Trophoblast cell (in vitro differentiated cells and primary cell): ENCODE measurements at regions not wholly inside any gene's neighbourhood (a gene's known extent, or its start where the extent isn't known, plus 50 kb on each side); places are given as distances from the start of the nearest gene placed in this dataset.
A peak's percentile ranks its signal among the peaks of the same experiment; 100 is the strongest.
"Not testable (repeated sequence)": the region's sequence is repeated elsewhere in the genome, so short reads cannot be mapped to it uniquely, and the experiment has no call there.

Experiments
- DNase-seq, 2 donors: peaks; one replicate each; pipeline ENCODE4 v3.0.0-alpha.2; 2016
- H2AFZ ChIP-seq: 2 replicates; pipeline ENCODE4 v1.6.1; 2013; ENCODE audit warnings: low read length, moderate library complexity, mild to moderate bottlenecking; ENCODE audit not compliant: insufficient read depth, poor library complexity
- H2AK5ac ChIP-seq: 2 replicates; pipeline ENCODE4 v1.6.1; 2013; ENCODE audit warnings: mild to moderate bottlenecking, low read length
- H2BK120ac ChIP-seq: 2 replicates; pipeline ENCODE4 v1.6.1; 2013; ENCODE audit warnings: low read length, mild to moderate bottlenecking, moderate library complexity; ENCODE audit not compliant: insufficient read depth, poor library complexity
- H2BK12ac ChIP-seq: 2 replicates; pipeline ENCODE4 v1.6.1; 2013; ENCODE audit warnings: mild to moderate bottlenecking, low read length, moderate library complexity
- H2BK5ac ChIP-seq: 2 replicates; pipeline ENCODE4 v1.6.1; 2013; ENCODE audit warnings: low read length, low read depth, moderate library complexity, mild to moderate bottlenecking; ENCODE audit not compliant: poor library complexity
- H3K14ac ChIP-seq: 2 replicates; pipeline ENCODE4 v1.6.1; 2013; ENCODE audit warnings: mild to moderate bottlenecking, low read length
- H3K18ac ChIP-seq: 2 replicates; pipeline ENCODE4 v1.6.1; 2013; ENCODE audit warnings: mild to moderate bottlenecking, low read length
- H3K23ac ChIP-seq: 2 replicates; pipeline ENCODE4 v1.6.1; 2013; ENCODE audit warnings: low read length
- H3K27ac ChIP-seq: 2 replicates; pipeline ENCODE4 v1.5.1; 2013; ENCODE audit warnings: low read depth, mild to moderate bottlenecking, inconsistent platforms, low read length, moderate library complexity
- H3K27me3 ChIP-seq: 2 replicates; pipeline ENCODE4 v1.6.1; 2013; ENCODE audit warnings: inconsistent platforms, mild to moderate bottlenecking, low read length, moderate library complexity; ENCODE audit not compliant: insufficient read depth
- H3K36me3 ChIP-seq, 2 experiments: 1 replicate in 1 of 2; 2 replicates in 1 of 2; pipeline ENCODE4 v1.6.1; 2013; ENCODE audit warnings: low read length in 2 of 2, mild to moderate bottlenecking in 2 of 2, moderate library complexity in 1 of 2; ENCODE audit not compliant: insufficient read depth in 2 of 2, control insufficient read depth in 1 of 2
- H3K4ac ChIP-seq: 2 replicates; pipeline ENCODE4 v1.6.1; 2013; ENCODE audit warnings: low read depth, mild to moderate bottlenecking, low read length, moderate library complexity
- H3K4me1 ChIP-seq, 2 experiments: 1 replicate in 1 of 2; 2 replicates in 1 of 2; pipeline ENCODE4 v1.6.1; 2013; ENCODE audit warnings: low read length in 2 of 2, mild to moderate bottlenecking in 2 of 2, moderate library complexity in 1 of 2; ENCODE audit not compliant: insufficient read depth in 2 of 2, control insufficient read depth in 1 of 2
- H3K4me2 ChIP-seq: 2 replicates; pipeline ENCODE4 v1.6.1; 2013; ENCODE audit warnings: inconsistent platforms, mild to moderate bottlenecking, low read length, moderate library complexity
- H3K4me3 ChIP-seq: 2 replicates; pipeline ENCODE4 v1.5.1; 2013; ENCODE audit warnings: mild to moderate bottlenecking, low read depth, low read length, inconsistent platforms
- H3K79me1 ChIP-seq: one replicate; pipeline ENCODE4 v1.6.1; 2013; ENCODE audit warnings: low read length
- H3K79me2 ChIP-seq: 2 replicates; pipeline ENCODE4 v1.6.1; 2013; ENCODE audit warnings: low read length, mild to moderate bottlenecking; ENCODE audit not compliant: control insufficient read depth, insufficient read depth, poor library complexity
- H3K9ac ChIP-seq: 2 replicates; pipeline ENCODE4 v1.6.1; 2013; ENCODE audit warnings: mild to moderate bottlenecking, low read length
- H3K9me3 ChIP-seq: 2 replicates; pipeline ENCODE4 v1.6.1; 2013; ENCODE audit warnings: low read depth, mild to moderate bottlenecking, control low read depth, inconsistent platforms, low read length; ENCODE audit not compliant: insufficient read depth
- H4K12ac ChIP-seq: 2 replicates; pipeline ENCODE4 v1.6.1; 2013; ENCODE audit warnings: low read depth, mild to moderate bottlenecking, low read length, moderate library complexity
- H4K8ac ChIP-seq: 2 replicates; pipeline ENCODE4 v1.6.1; 2013; ENCODE audit warnings: low read depth, mild to moderate bottlenecking, low read length, moderate library complexity
- H4K91ac ChIP-seq: one replicate; pipeline ENCODE4 v1.6.1; 2013; ENCODE audit warnings: low read depth, mild to moderate bottlenecking, low read length, moderate library complexity
- WGBS: extraction: QIAGEN DNeasy Blood & Tissue Kit; methylation state at CpG from one replicate; pipeline ENCODE4 v1.1.7; 2013; ENCODE audit warnings: missing lambda C conversion rate; ENCODE audit not compliant: insufficient read length, insufficient coverage; ENCODE audit errors: extremely low coverage; 5-methylcytosine and 5-hydroxymethylcytosine counted together

DNA sequence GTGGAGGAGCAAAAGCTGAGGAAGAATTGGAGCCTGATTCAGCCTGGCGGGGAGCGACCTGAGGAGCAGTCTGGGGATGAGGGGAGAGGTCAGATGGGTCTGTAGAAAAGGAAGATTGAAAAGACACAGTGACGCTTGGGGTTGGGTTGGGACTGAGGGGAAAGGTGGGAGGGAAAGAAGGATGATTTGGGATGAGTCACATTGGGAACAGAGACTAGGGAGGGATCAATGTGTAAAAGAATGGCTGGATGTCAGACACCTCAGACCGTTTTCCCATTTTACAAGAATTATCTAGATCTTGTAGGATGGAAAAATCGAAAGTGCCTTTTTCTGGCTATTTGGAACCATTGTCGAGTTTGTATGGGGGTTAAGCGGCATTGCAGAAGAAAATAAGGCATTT, 1076.5 kb downstream of the DNAJB9 start:
- no peak overlapping the region for H3K27ac ChIP-seq
- H4K91ac ChIP-seq = no peak overlapping the region
- no peak overlapping the region for H3K4me3 ChIP-seq
- H2AFZ ChIP-seq = no peak overlapping the region
- DNase-seq = no peak
- no peak overlapping the region for H3K9ac ChIP-seq
- H2AK5ac ChIP-seq = no peak overlapping the region
- no peaks in the 10 kb centered on the region for H3K27me3 ChIP-seq
- no peak overlapping the region for H2BK5ac ChIP-seq
- no peak overlapping the region for H3K23ac ChIP-seq
- H3K4me2 ChIP-seq = no peak overlapping the region
- H4K8ac ChIP-seq = no peak overlapping the region
- no peaks in the 10 kb centered on the region for H3K79me2 ChIP-seq
- H3K18ac ChIP-seq = no peak overlapping the region
- no CpG with 5 or more reads among the region's 7 CpGs for WGBS
- H3K36me3 ChIP-seq = no peaks in the 10 kb centered on the region
- no peaks in the 10 kb centered on the region for H3K9me3 ChIP-seq
- no peak overlapping the region for H3K14ac ChIP-seq
- no peak overlapping the region for H2BK120ac ChIP-seq
- no peaks in the 10 kb centered on the region for H3K4me1 ChIP-seq
- H3K4ac ChIP-seq = no peak overlapping the region
- no peaks in the 10 kb centered on the region for H3K79me1 ChIP-seq
- no peak overlapping the region for H2BK12ac ChIP-seq
- H4K12ac ChIP-seq = no peak overlapping the region

DNA sequence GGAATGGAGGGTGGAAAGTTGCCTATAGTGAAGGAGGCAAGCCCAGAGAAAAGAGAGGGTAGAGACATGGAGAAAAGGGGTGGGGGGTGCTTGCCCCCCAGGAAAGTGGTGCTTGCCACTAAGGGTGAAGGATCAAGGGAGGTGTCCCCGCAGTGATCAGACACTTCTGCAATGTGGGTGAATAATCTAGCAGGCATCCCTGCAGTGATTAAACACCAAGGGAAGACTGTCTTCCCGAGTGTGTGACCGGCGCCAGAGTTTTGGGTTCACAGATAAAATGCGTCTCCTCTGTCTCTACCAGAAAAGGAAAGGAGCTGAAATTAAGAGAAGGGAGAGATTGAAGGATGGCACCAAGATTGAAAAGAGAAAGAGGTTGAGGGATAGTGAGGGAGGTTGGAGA, 1076.9 kb downstream of the DNAJB9 start:
- not testable (repeated sequence) for H3K18ac ChIP-seq, H3K27me3 ChIP-seq
- WGBS = no CpG with 5 or more reads among the region's 5 CpGs

GRCh38 chr7:109647263-109647662, 1077.6 kb downstream of the DNAJB9 start:
- not testable (repeated sequence) for H3K23ac ChIP-seq, H4K91ac ChIP-seq, H2AK5ac ChIP-seq, H3K4me1 ChIP-seq, H3K4me3 ChIP-seq, H3K14ac ChIP-seq, H4K8ac ChIP-seq, H3K27me3 ChIP-seq, H3K4ac ChIP-seq, H4K12ac ChIP-seq, H3K18ac ChIP-seq, H3K9ac ChIP-seq, H2AFZ ChIP-seq, H3K36me3 ChIP-seq, H2BK5ac ChIP-seq, H3K79me2 ChIP-seq, H3K9me3 ChIP-seq, H3K79me1 ChIP-seq, H3K27ac ChIP-seq, H2BK120ac ChIP-seq, H3K4me2 ChIP-seq, H2BK12ac ChIP-seq
- no CpG with 5 or more reads among the region's 3 CpGs for WGBS
- DNase-seq = peak in 1 of 2 donors; percentile 25

More for the DNA sequence above, 1076.9 kb downstream of the DNAJB9 start:
- not testable (repeated sequence) for H2AK5ac ChIP-seq, DNase-seq, H4K12ac ChIP-seq, H3K79me1 ChIP-seq, H4K8ac ChIP-seq, H3K14ac ChIP-seq, H3K36me3 ChIP-seq, H3K79me2 ChIP-seq, H3K23ac ChIP-seq, H3K4me3 ChIP-seq, H2BK12ac ChIP-seq, H2BK5ac ChIP-seq, H3K4me1 ChIP-seq, H3K4ac ChIP-seq, H2BK120ac ChIP-seq, H3K9ac ChIP-seq, H3K9me3 ChIP-seq, H2AFZ ChIP-seq, H3K4me2 ChIP-seq, H4K91ac ChIP-seq, H3K27ac ChIP-seq

DNA sequence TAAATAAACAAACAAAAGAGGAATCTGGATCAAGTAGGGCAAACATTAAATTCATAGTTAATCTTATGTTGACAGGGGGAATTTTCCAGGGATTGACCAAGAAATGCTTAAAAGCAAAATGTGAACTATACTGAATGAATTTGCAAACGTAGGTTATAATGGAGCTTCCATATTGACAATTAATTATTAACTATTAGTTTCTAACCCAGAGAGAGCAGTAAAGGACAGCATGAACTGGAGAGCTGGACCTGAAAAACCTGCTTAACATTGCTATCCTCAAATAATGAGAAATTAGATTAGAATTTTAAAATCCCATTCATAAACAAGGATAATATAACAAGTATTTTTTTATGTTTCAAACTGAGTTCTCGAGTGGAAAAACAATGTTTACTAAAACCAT, 1089.6 kb downstream of the DNAJB9 start:
- Histone ChIP-seq H2AK5ac (no peak overlapping the region), H3K4me2 (no peak overlapping the region), H3K9ac (no peak overlapping the region), H3K14ac (no peak overlapping the region), H3K4ac (no peak overlapping the region), H3K36me3 (no peaks in the 10 kb centered on the region), H3K4me1 (no peaks in the 10 kb centered on the region), H4K8ac (no peak overlapping the region), H3K9me3 (no peaks in the 10 kb centered on the region), H2AFZ (no peak overlapping the region), H3K23ac (no peak overlapping the region), H3K4me3 (no peak overlapping the region), H2BK120ac (no peak overlapping the region), H4K12ac (no peak overlapping the region), H3K79me2 (no peaks in the 10 kb centered on the region), H3K18ac (no peak overlapping the region), H3K27ac (no peak overlapping the region), H2BK5ac (no peak overlapping the region), H3K79me1 (no peaks in the 10 kb centered on the region), H3K27me3 (no peaks in the 10 kb centered on the region), H2BK12ac (no peak overlapping the region), H4K91ac (no peak overlapping the region)
- WGBS = no CpG with 5 or more reads among the region's 2 CpGs
- no peak for DNase-seq
